GM19043 (cell line): ENCODE measurements at regions not wholly inside any gene's neighbourhood (a gene's known extent, or its start where the extent isn't known, plus 50 kb on each side); places are given as distances from the start of the nearest gene placed in this dataset.

ENCODE experiments used
- ATAC-seq: cut with Tn5 transposase; IDR thresholded peaks from one replicate; pipeline ENCODE4 v1.9.1; 2021; ENCODE audit warnings: low read depth; ENCODE audit not compliant: unreplicated experiment

- no peak for ATAC-seq
Measured at GRCh38 chr17:55635253-55635914, 87.3 kb downstream of the TMEM100 start.

GRCh38 chr17:55634702-55635101, 88.0 kb downstream of the TMEM100 start:
- no peak for ATAC-seq

GRCh38 chr17:55632893-55633292, 89.8 kb downstream of the TMEM100 start:
- ATAC-seq, result no peak

- ATAC-seq, result no peak
Measured at GRCh38 chr17:55632236-55632635, 90.4 kb downstream of the TMEM100 start.

GRCh38 chr17:55629995-55630394, 92.7 kb downstream of the TMEM100 start:
- ATAC-seq, result no peak

- no peak for ATAC-seq
Measured at GRCh38 chr17:55625521-55625920, 97.1 kb downstream of the TMEM100 start.

- no peak for ATAC-seq
Measured at GRCh38 chr17:55624772-55625433, 97.8 kb downstream of the TMEM100 start.

GRCh38 chr17:55622547-55622946, 100.1 kb downstream of the TMEM100 start:
- ATAC-seq, result no peak

GRCh38 chr17:55620945-55621344, 101.7 kb downstream of the TMEM100 start:
- ATAC-seq, result no peak

GRCh38 chr17:55620023-55620422, 102.6 kb downstream of the TMEM100 start:
- no peak for ATAC-seq

- ATAC-seq, result no peak
Measured at GRCh38 chr17:55617441-55617840, 105.2 kb downstream of the TMEM100 start.

GRCh38 chr17:55614061-55614460, 102.8 kb upstream of the SMIM36 start:
- no peak for ATAC-seq

GRCh38 chr17:55612691-55613141, 101.5 kb upstream of the SMIM36 start:
- ATAC-seq, result no peak

GRCh38 chr17:55607731-55608341, 96.6 kb upstream of the SMIM36 start:
- ATAC-seq, result no peak

GRCh38 chr17:55606488-55606815, 95.2 kb upstream of the SMIM36 start:
- no peak for ATAC-seq

GRCh38 chr17:55605705-55606487, 94.6 kb upstream of the SMIM36 start:
- ATAC-seq, result no peak

GRCh38 chr17:55601874-55602364, 90.7 kb upstream of the SMIM36 start:
- ATAC-seq, result no peak

- ATAC-seq, result no peak
Measured at GRCh38 chr17:55598495-55598894, 87.2 kb upstream of the SMIM36 start.

- no peak for ATAC-seq
Measured at GRCh38 chr17:55588446-55589242, 77.4 kb upstream of the SMIM36 start.

- no peak for ATAC-seq
Measured at GRCh38 chr17:55587608-55588139, 76.4 kb upstream of the SMIM36 start.
